Activated CD8-positive, alpha-beta memory T cell treated with anti-CD3 and anti-CD28 coated beads, Interleukin-2, amount 10 ng/mL, durations not matched to agents 7 days and 5 days (primary cell): ENCODE measurements at regions not wholly inside any gene's neighbourhood (a gene's known extent, or its start where the extent isn't known, plus 50 kb on each side); places are given as distances from the start of the nearest gene placed in this dataset.
"Not testable (repeated sequence)": the region's sequence is repeated elsewhere in the genome, so short reads cannot be mapped to it uniquely, and the experiment has no call there.

Source experiments
- ATAC-seq: fragments of 150-1000 bp; cut with Tn5 transposase; one replicate; pipeline ENCODE4 v1.10.0; 2021; ENCODE audit warnings: moderate library complexity
- CTCF ChIA-PET: fragments of 350-600 bp; sonication (Branson Sonifier 250); formaldehyde crosslinking; loops from one replicate; lab custom pipeline; 2021; ENCODE audit warnings: antibody characterized with exemption; lab: Charles Lee
- DNase-seq: peaks from one replicate; pipeline ENCODE4 v3.0.0-alpha.2; 2020
- H3K27ac Mint-ChIP-seq: one replicate; pipeline ENCODE4 v1.8.0; 2021; ENCODE audit warnings: mild to moderate bottlenecking, mixed read lengths
- H3K27me3 Mint-ChIP-seq: one replicate; pipeline ENCODE4 v1.8.0; 2021; ENCODE audit warnings: mixed read lengths
- H3K36me3 Mint-ChIP-seq: one replicate; pipeline ENCODE4 v1.8.0; 2021; ENCODE audit warnings: mild to moderate bottlenecking, mixed read lengths
- H3K4me1 Mint-ChIP-seq: one replicate; pipeline ENCODE4 v1.8.0; 2021; ENCODE audit warnings: mixed read lengths
- H3K4me3 Mint-ChIP-seq: one replicate; pipeline ENCODE4 v1.8.0; 2021; ENCODE audit warnings: mild to moderate bottlenecking, moderate library complexity, mixed read lengths
- H3K9me3 Mint-ChIP-seq: one replicate; pipeline ENCODE4 v1.8.0; 2022; ENCODE audit warnings: low read depth, mixed read lengths

GRCh38 chr9:61817127-61817705 lies 627.4 kb downstream of the SPATA31A7 start:
- H3K36me3 Mint-ChIP-seq, ATAC-seq, H3K4me1 Mint-ChIP-seq, H3K9me3 Mint-ChIP-seq, H3K27ac Mint-ChIP-seq, CTCF ChIA-PET, H3K27me3 Mint-ChIP-seq, DNase-seq, H3K4me3 Mint-ChIP-seq: not testable (repeated sequence)

GRCh38 chr9:61853624-61854259 lies 663.9 kb downstream of the SPATA31A7 start:
- H3K4me1 Mint-ChIP-seq, H3K27ac Mint-ChIP-seq, H3K9me3 Mint-ChIP-seq, H3K4me3 Mint-ChIP-seq, CTCF ChIA-PET, H3K27me3 Mint-ChIP-seq, H3K36me3 Mint-ChIP-seq: not testable (repeated sequence)
- ATAC-seq (peak; percentile 63), DNase-seq (peak; percentile 95)

- ATAC-seq, H3K27me3 Mint-ChIP-seq, H3K36me3 Mint-ChIP-seq, H3K4me3 Mint-ChIP-seq, H3K27ac Mint-ChIP-seq, H3K9me3 Mint-ChIP-seq, H3K4me1 Mint-ChIP-seq, CTCF ChIA-PET: not testable (repeated sequence)
- peak; percentile 39 for DNase-seq
These were observed 664.4 kb downstream of the SPATA31A7 start for GRCh38 chr9:61854260-61854640.

GRCh38 chr9:61856283-61856682 lies 666.4 kb downstream of the SPATA31A7 start:
- H3K4me3 Mint-ChIP-seq, H3K36me3 Mint-ChIP-seq, H3K27me3 Mint-ChIP-seq, H3K27ac Mint-ChIP-seq, CTCF ChIA-PET, H3K9me3 Mint-ChIP-seq, H3K4me1 Mint-ChIP-seq, DNase-seq: not testable (repeated sequence)
- peak; percentile 80 for ATAC-seq

GRCh38 chr9:61856858-61857453 lies 667.1 kb downstream of the SPATA31A7 start:
- peak overlapping the region; percentile 44 for H3K4me3 Mint-ChIP-seq
- H3K36me3 Mint-ChIP-seq, H3K9me3 Mint-ChIP-seq, H3K27me3 Mint-ChIP-seq, H3K4me1 Mint-ChIP-seq, ATAC-seq, H3K27ac Mint-ChIP-seq, CTCF ChIA-PET: not testable (repeated sequence)
- DNase-seq, result peak; percentile 42

- H3K4me3 Mint-ChIP-seq, H3K27me3 Mint-ChIP-seq, CTCF ChIA-PET, H3K4me1 Mint-ChIP-seq, DNase-seq, H3K36me3 Mint-ChIP-seq, H3K9me3 Mint-ChIP-seq, H3K27ac Mint-ChIP-seq: not testable (repeated sequence)
- ATAC-seq, result peak; percentile 85
These were observed 668.0 kb downstream of the SPATA31A7 start for GRCh38 chr9:61857709-61858351.

GRCh38 chr9:61862431-61862971 lies 672.7 kb downstream of the SPATA31A7 start:
- CTCF ChIA-PET, H3K27me3 Mint-ChIP-seq, H3K4me1 Mint-ChIP-seq, H3K9me3 Mint-ChIP-seq, H3K36me3 Mint-ChIP-seq, H3K27ac Mint-ChIP-seq, H3K4me3 Mint-ChIP-seq: not testable (repeated sequence)
- DNase-seq, result peak; percentile 82
- peak; percentile 38 for ATAC-seq

GRCh38 chr9:61864463-61864862 lies 674.6 kb downstream of the SPATA31A7 start:
- ATAC-seq, H3K9me3 Mint-ChIP-seq, H3K4me1 Mint-ChIP-seq, H3K36me3 Mint-ChIP-seq, DNase-seq, H3K27me3 Mint-ChIP-seq, H3K27ac Mint-ChIP-seq, CTCF ChIA-PET, H3K4me3 Mint-ChIP-seq: not testable (repeated sequence)

- H3K9me3 Mint-ChIP-seq, CTCF ChIA-PET: not testable (repeated sequence)
These were observed 679.1 kb downstream of the SPATA31A7 start for GRCh38 chr9:61868965-61869364.

GRCh38 chr9:61872329-61872728 lies 682.5 kb downstream of the SPATA31A7 start:
- H3K36me3 Mint-ChIP-seq, ATAC-seq, CTCF ChIA-PET, H3K9me3 Mint-ChIP-seq, H3K4me1 Mint-ChIP-seq, H3K27me3 Mint-ChIP-seq, DNase-seq, H3K4me3 Mint-ChIP-seq, H3K27ac Mint-ChIP-seq: not testable (repeated sequence)

More at GRCh38 chr9:61868965-61869364, 679.1 kb downstream of the SPATA31A7 start:
- H3K4me3 Mint-ChIP-seq, H3K36me3 Mint-ChIP-seq, H3K4me1 Mint-ChIP-seq, ATAC-seq, H3K27me3 Mint-ChIP-seq, H3K27ac Mint-ChIP-seq, DNase-seq: not testable (repeated sequence)
